GM12873 (cell line): ENCODE measurements at regions not wholly inside any gene's neighbourhood (a gene's known extent, or its start where the extent isn't known, plus 50 kb on each side); places are given as distances from the start of the nearest gene placed in this dataset.

Experiments
- TF ChIP-seq, protein P1 (sequence below): IDR thresholded peaks from 2 replicates; pipeline ENCODE4 v1.5.1; 2012; ENCODE audit warnings: low read depth, mild to moderate bottlenecking, moderate library complexity, low read length, control low read depth; ENCODE audit not compliant: insufficient read depth; ENCODE audit errors: missing control alignments

- TF ChIP-seq, protein P1, sequence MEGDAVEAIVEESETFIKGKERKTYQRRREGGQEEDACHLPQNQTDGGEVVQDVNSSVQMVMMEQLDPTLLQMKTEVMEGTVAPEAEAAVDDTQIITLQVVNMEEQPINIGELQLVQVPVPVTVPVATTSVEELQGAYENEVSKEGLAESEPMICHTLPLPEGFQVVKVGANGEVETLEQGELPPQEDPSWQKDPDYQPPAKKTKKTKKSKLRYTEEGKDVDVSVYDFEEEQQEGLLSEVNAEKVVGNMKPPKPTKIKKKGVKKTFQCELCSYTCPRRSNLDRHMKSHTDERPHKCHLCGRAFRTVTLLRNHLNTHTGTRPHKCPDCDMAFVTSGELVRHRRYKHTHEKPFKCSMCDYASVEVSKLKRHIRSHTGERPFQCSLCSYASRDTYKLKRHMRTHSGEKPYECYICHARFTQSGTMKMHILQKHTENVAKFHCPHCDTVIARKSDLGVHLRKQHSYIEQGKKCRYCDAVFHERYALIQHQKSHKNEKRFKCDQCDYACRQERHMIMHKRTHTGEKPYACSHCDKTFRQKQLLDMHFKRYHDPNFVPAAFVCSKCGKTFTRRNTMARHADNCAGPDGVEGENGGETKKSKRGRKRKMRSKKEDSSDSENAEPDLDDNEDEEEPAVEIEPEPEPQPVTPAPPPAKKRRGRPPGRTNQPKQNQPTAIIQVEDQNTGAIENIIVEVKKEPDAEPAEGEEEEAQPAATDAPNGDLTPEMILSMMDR = no peak
Observed at GRCh38 chr22:34608106-34608505, 457.9 kb upstream of the ISX start.

- TF ChIP-seq, protein P1 = no peak
Observed at GRCh38 chr22:34608540-34609115, 457.3 kb upstream of the ISX start.

- TF ChIP-seq, protein P1 = no peak
Observed at GRCh38 chr22:34609646-34610045, 456.3 kb upstream of the ISX start.

- TF ChIP-seq, protein P1 = no peak
Observed at GRCh38 chr22:34620161-34620560, 445.8 kb upstream of the ISX start.

DNA sequence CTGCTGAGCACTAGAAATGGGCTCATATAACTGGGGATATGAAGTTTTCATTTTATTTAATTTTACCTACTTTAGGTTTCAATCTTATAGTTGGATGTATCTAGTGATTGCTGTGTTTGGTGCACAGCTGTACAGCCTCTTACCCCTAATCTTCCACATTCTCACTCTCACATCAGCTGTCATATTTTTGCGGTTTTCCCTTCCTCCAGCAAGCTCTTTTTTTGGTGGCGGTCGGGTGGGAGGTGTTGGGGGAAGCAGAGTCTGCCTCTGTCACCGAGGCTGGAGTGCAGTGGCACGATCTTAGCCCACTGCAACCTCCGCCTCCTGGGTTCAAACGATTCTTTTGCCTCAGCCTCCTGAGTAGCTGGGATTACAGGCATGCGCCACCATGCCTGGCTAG is 445.1 kb upstream of the ISX start:
- TF ChIP-seq, protein P1 = no peak

GRCh38 chr22:34622602-34623001 is 443.4 kb upstream of the ISX start:
- TF ChIP-seq, protein P1 = no peak

GRCh38 chr22:34623580-34623979 is 442.4 kb upstream of the ISX start:
- TF ChIP-seq, protein P1 = no peak
